ENCODE measurements at regions not wholly inside any gene's neighbourhood (a gene's known extent, or its start where the extent isn't known, plus 50 kb on each side); places are given as distances from the start of the nearest gene placed in this dataset.

DNA sequence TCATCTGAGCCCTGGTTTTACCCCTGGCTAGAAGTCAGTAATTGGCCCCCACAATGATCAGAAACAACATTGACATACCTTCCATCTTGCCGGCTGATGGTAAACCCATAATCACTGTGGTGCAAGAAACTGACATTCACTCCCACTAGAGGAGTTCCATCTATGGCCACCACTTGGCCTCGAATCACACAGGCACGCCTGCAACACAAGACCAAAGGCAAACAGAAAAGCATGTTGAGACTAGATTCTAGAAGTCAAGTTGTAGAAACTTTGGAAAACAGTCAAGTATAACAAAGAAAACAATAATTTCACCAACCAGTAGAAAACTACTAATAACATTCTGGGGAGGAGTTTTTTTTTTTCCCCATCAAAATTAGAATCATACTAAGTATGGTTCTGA is 183.4 kb downstream of the SH2D1A start:
- TF ChIP-seq, protein P1, sequence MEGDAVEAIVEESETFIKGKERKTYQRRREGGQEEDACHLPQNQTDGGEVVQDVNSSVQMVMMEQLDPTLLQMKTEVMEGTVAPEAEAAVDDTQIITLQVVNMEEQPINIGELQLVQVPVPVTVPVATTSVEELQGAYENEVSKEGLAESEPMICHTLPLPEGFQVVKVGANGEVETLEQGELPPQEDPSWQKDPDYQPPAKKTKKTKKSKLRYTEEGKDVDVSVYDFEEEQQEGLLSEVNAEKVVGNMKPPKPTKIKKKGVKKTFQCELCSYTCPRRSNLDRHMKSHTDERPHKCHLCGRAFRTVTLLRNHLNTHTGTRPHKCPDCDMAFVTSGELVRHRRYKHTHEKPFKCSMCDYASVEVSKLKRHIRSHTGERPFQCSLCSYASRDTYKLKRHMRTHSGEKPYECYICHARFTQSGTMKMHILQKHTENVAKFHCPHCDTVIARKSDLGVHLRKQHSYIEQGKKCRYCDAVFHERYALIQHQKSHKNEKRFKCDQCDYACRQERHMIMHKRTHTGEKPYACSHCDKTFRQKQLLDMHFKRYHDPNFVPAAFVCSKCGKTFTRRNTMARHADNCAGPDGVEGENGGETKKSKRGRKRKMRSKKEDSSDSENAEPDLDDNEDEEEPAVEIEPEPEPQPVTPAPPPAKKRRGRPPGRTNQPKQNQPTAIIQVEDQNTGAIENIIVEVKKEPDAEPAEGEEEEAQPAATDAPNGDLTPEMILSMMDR (IDR thresholded peaks at IDR 0.05), result no peak
- no peak for TF ChIP-seq POLR2A (IDR thresholded peaks at IDR 0.05)

Measured in right lobe of liver (tissue), 4 donors.